ENCODE measurements at regions not wholly inside any gene's neighbourhood (a gene's known extent, or its start where the extent isn't known, plus 50 kb on each side); places are given as distances from the start of the nearest gene placed in this dataset.
"Not testable (repeated sequence)": the region's sequence is repeated elsewhere in the genome, so short reads cannot be mapped to it uniquely, and the experiment has no call there.

DNA sequence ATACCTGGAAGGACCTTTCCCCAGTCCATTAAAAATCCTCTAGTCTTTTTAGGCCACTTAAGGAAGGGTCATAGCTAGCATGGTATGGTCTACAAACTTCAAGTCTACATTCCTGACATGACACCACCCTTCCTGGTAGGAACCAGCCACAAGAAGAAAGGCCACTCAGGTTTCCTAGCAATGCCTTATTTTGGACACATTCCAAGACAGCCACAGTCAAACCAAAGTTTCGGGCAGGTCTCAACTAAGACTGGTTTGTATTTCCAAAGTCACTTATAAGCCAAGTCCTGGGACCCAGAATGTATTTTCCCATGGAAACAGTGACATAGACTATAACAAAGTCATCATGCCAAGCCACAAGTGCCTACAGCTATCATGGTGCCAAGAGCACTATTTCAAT is 50.6 kb upstream of the SLC44A3 start:
- DNase-seq = no peak

DNA sequence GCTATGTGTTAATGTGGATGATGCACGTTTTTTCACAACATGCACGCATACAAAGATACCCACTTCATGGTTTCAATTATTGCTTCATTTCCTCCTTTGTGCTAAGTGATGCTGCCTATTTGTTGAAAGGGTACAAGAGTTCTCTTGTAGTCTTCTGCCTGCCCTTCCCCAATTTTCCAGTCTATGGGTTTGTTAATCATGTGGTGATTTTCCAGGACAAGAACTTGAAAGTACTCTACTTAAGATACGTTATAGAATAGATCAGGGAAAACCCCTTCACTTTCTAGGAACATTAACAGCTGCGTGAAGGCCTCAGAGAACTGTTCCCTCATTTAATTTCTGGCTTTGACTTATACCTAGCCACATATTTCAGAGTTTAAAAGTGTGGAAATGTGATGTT is 52.1 kb upstream of the SLC44A3 start:
- DNase-seq = no peak

DNA sequence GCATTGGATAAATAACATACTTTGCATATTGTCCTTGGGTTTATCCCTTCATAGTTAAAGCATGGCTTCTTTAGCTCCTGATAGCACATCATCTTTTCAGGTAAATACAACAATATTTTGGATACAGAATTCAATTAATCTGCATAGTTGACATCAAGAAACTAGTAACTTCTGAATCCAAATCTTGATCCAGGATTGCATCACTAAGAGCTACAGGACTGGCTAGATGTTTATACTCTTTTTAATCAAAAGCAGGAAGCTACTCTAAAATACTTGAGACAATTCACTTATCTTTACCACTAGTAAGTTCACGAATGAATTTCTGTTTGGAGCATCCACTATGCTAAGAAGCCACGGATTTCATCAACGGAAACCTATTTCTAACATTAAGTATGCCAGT is 54.2 kb upstream of the SLC44A3 start:
- no peak for DNase-seq

DNA sequence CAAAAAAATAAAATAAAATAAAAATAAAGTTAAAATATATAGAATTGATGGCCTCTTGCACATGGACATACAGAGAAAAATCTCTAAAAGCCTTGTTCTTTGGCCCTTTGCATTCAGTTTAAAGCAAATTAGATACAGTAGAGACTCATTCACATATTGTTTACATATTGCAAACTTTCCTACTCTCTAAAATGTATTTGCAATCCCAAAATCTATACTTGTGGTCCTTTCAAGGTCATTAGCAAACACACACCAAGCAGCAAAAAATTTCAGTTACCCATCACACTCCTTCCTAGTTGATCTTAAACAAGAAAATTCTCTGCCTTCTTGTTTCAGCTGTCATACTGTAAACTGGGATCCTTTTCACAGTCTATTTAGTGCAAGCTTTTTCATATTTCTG is 61.0 kb upstream of the SLC44A3 start:
- no peak for DNase-seq

DNA sequence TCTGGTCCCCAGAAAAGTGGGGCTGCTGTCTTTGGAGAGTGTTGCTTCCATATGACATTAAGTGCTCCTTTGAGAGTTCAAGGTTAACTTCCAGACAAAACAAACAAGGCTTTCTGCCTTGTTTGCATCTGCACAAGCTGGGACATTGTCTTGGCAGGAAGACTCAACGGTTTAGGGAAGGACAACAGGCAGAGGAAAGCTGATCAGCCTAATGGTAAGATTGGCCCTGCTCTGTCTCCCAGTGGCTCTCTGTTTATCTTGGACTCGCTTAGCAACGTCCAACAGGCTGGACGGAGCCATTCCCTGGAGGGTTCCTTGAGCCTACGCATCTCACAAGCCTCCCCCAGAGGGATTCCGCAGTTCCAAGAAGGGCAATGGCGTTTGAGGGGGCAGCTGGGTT is 62.2 kb upstream of the SLC44A3 start:
- DNase-seq = no peak

DNA sequence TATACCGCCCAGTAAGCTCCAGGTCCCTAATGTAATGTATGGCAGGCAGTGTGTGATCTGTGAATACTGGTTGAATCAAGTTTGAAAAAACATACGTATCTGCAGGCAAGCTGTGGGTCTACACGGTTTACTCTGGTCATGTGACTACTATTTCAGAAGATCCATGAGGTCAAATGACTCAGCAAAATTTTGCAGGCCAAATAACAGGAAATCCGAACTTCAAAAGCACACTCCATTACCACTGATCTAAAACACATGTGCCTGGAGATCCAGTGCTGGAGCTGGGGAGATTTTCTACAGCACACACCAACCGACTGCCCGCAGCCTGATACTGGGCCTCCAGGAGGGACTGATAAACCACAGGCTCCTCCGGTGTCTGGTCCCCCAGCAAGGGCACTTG is 64.5 kb upstream of the SLC44A3 start:
- no peak for DNase-seq

DNA sequence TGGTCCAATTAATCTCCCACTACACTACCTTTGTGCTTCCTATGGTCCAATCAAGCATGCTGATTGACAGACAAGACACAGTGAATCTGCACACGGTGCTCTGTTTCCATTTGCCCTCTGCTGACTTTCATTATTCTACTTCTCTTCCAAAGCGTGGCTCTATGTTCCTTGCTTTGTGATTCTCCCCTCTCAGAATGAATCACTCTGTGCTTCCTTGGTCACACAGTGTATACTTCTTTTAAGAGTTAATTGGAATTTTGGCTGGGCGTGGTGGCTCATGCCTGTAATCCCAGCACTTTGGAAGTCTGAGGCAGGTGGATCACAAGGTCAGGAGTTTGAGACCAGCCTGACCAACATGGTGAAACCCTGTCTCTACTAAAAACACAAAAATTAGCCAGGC is 65.1 kb upstream of the SLC44A3 start:
- DNase-seq = not testable (repeated sequence)

DNA sequence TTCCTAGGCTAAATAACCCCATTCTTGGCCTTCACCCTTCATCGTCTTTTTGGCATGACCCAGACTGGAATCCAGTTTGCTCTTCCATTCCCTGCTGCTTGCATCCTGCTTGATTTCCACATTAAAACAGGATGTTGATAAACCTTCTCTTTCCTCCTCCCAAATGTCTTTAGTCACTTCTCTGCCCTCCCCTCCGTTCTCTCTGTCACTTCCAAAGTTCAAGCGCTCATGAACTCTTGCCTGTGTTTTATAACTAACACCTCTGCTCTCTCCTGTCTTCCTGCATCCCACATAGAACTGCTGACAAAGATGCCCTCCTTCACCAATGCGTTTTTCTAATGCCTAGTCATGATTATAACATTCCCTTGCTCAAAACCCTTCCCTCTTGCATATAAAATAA is 65.6 kb upstream of the SLC44A3 start:
- no peak for DNase-seq

DNA sequence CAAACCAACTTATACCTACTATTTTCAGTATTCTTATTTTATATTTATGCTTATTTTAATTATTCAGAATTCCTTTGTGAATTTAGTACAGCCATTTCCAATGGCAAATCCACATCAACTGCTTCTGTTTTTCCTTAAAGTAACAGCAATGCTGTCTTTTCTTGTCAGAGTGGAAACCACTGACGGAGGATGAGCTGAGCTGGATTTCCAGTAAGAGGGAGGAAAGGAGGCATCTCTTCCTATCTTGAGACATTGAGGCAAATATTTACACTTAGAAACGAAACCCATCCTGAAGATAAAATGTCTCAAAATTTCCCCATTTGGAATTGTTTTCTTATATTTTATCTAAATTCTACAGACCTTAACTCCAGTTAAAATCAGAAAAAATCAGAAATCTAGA is 66.1 kb upstream of the SLC44A3 start:
- no peak for DNase-seq

DNA sequence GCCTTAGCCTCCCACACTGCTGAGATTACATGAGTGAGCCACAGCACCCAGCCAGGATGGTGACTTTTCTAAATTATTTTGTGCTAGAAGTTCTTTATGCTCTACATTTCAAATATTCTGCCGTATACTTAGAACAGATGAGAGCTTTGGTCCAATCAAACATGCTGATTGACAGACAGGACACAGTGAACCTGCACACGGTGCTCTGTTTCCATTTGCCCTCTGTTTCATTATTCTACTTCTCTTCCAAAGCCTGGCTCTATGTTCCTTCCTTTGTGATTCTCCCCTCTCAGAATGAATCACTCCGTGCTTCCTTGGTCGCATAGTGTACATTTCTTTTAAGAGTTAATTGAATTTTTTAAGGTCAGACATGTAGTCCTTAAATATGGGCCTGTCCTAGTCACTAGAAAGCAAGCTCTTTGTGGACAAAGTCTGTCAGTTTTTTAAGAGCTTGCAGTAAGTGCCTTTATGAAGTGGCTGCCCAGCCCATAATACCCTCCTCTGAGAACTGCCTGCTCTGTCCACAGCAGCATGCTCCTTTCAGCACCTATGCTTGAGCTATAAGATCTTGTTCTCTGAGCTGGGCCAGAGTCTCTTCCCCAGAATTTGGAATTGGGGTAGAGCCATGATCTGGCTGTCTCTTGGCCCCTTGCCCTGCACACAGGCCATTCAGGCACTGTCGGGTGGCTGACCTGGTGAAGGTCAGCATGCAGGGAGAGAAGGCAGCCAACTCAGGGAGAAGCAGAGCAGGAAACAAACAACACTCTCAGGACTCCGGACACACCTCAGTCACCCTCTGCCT is 66.8 kb upstream of the SLC44A3 start:
- DNase-seq = no peak

DNA sequence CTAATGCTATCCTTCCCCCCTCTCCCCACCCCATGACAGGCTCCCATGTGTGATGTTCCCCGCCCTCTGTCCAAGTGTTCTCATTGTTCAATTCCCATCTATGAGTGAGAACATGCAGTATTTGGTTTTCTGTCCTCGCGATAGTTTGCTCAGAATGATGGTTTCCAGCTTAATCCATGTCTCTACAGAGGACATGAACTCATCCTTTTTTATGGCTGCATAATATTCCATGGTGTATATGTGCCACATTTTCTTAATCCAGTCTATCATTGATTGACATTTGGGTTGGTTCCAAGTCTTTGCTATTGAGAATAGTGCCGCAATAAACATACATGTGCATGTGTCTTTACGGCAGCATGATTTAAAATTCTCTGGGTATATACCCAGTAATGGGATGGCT is 68.7 kb upstream of the SLC44A3 start:
- DNase-seq = not testable (repeated sequence)

DNA sequence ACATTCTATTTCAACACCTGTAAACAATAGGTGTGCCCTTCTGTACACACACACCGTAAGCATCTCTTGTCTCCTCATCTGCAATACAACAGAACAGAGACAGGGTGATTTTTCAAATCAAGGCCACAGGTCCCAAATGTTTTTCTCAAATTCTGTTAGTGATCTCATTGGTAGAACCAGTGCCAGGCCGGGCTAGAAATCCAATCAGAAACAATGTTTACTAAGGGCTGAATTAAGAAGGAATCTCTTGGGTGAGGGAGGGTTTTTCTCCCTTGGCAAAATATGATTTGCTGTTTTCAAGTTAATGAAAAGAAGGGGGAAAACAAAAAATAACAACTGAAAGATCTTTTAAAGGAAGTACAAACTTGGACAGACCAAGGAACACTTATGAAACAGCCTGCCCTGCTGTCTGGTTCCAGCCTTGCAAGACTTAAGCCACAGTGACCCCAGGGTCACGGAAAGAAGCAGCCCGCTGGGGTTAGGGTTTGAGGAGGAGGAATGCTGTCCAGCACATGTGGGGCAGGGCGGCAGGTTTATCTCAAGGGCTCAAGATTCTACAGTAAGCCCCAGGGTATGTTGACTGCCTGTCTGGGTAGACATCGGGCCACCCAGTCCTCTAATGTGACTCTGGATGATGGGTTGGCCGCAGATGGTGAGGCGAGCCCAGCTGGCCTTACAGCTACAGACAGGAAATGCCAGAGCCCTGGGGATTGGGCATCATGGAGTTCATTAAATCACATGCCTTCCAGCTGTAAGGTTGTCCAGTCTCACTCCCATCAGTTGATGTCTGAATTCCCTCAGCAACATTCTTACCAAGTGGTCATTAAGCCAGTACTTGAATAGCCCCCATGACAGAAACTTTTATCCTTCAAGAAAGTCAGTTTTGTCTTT is 73.3 kb upstream of the SLC44A3 start:
- no peak for DNase-seq

DNA sequence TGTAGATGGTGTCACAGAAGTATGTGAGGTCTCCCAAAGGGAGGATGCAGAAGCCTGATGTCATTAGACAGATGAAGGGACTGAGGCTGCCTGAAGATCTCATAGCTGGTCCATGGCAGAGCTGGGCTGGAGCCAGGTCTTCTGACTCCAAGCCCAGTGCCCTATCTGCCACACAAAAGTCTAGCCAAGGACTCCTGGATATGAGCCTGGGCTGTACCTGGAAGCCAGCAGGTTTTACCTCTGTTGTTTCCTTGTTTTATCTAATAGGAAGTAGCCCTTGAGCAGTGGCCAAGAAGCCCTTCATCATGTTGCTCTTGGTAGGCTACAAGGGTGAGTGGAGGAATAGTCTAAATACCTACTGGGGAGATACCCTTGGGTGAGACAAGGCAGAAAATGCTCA is 74.4 kb upstream of the SLC44A3 start:
- DNase-seq = no peak

DNA sequence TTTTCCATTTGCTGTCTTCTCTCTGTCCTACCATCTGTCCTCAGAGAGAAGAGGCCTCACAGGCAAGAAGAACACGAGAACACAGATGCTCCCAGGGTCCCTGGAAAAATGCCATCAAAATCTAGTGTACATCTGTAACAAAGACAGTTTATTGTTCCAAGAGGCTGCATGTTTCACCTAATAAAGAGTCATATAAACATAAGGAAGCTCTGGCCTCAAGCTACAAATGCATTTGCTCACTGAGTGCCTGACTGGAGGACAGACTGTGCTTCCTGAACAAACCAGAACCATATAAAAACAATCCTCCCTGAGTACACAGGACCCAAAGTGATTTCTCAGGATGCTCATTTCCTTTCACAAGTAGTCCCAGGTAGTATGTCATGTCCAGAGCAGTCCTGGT is 76.3 kb upstream of the SLC44A3 start:
- no peak for DNase-seq

DNA sequence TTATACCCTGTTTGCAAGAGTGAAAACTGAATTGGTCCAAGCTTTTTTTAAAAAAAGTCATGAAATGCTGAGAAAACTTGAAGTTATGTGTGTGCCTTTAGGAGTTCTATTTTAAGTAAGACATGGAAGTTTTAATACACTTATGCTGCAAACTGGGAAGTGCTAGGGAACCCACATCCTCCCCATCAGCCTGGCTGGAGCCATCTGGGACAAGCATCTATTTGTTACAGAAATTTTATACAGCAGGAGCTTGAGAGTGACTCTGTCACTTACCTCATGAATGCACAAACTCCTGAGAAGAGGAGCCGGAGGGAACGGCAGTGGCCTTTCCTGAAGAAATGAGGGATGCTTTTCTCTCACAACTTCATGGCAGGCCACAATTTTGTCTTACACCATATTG is 78.2 kb upstream of the SLC44A3 start:
- DNase-seq = no peak

DNA sequence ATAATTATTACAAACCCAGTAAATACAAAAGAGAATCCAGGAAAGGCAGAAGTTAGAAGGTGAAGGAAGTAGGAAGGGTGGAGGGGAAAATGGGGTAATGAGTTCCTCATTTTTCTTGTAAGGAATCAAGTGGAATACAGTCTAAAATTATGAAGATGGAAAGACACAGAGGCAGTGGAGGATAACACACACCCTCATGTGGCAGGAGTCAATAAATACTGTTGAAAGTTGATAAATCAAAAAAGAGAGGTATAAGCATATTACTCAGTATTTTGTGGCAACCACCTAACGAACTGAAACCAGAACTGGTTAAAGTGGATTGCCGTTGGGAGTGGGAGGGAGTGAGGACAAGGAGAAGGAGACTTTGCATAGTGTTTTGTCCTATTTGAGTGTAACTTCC is 78.6 kb upstream of the SLC44A3 start:
- no peak for DNase-seq

DNA sequence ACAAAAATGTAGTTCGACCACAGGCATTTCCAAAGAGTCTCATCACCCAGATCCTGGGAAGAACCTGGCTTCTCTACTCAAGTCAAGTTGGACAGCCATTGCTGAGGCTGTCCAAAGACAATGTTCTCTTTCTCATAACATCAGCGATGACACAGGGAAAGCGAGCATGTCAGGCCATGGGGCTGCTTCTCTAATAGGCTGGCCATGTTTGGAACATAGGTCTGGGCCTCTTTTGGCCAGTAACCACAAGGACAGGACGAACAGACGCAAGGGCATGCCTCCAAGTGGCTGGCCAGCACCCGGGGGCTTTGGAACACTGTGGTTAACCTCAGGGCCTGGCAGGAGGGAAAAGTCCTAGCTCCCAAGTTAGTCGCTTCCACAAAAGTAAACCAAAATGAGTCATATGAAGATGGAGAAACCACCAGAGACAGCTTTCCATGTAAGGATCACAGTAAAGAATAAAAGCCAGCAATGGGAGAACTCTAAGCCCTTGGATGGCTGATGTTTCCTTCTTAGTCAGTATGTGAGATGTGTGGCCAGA is 80.6 kb upstream of the SLC44A3 start:
- DNase-seq = no peak

DNA sequence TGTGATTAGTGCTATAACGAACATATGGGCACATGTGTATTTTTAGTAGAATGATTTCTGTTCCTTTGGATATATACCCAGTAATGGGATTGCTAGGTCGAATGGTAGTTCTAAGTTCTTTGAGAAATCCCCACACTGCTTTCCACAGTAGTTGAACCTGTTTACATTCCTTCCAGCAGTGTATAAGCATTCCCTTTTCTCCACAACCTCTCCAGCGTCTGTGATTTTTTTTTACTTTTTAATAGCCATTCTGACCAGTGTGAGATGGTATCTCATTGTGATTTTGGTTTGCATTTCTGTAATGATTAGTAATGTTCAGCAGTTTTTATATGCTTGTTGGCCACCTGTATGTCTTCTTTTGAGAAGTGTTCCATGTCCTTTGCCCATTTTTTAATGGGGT is 81.8 kb upstream of the SLC44A3 start:
- no peak for DNase-seq

DNA sequence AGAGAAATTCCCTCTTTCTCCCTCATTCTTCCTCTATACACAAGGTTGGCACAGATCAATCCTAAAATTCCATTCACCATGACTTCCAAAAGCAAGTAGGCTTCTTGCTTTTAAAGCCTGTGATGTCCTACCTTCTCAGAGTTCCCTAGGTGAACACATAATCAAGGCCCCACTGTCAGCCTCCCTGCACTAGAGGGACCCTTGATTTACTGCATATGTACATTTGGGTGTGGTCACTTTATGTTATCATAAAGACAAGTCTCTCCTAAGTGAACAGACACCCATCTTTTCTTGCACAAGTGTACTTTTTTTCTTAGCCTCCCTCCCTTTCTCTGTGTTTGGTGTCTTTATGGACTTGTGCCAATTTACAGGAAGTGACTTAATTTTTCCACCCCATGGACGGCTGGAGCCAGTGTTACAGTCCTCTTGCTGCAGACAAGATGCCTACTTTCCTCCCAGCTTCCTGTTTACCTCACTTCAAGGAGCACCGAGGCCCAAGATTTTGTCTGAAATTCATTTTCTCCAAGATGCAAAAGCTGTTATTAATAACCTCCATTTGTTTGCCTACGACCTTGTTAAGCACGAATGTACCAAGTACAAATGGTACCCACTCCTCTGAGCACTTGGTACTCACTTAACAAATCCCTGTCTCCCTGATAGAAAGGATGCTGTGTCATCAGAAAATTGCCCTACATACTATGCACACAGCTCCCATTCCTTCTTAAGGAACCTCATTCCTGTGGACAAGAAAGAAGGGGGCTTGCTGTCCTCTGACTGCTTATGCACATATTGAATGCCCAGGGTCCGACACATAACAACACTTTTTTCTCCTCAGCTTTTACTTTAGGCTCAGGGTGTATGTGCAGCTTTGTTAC is 82.8 kb upstream of the SLC44A3 start:
- no peak for DNase-seq

DNA sequence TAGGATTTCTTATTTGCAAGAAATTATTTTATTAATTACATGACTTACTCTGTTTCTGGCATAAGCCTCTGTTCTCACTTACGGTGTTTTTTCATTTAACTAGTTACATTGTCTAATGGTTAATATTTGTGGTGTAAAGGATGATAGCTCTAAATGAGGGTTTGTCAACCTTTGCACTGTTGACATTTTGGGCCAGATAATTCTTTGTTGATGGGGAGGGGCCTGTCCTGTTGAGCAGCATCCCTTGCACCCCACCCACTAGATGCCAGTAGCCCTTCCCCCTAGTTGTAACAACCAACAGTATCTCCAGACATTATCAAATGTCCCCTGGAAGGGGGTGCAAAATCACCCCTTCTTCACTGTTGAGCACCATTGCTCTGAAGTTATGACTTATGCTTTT is 83.6 kb upstream of the SLC44A3 start:
- DNase-seq = no peak

DNA sequence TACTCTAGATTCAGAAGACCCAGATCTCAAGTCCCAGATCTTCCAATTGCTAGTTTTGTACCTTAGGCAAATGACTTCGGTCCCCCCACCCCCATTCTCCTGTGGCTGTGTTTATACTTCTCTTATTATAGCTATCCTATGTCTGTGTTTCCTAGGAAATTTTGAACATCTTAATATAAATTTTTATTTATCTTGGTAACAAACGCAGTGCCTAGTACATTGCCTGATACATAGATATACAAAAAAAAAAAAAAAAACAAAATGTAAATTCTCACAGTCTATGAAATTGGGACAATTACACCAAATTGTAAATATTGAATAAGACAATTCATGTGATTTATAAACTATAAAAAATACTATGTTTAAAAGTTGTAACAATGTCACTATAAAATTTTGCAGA is 84.1 kb upstream of the SLC44A3 start:
- DNase-seq = no peak

DNA sequence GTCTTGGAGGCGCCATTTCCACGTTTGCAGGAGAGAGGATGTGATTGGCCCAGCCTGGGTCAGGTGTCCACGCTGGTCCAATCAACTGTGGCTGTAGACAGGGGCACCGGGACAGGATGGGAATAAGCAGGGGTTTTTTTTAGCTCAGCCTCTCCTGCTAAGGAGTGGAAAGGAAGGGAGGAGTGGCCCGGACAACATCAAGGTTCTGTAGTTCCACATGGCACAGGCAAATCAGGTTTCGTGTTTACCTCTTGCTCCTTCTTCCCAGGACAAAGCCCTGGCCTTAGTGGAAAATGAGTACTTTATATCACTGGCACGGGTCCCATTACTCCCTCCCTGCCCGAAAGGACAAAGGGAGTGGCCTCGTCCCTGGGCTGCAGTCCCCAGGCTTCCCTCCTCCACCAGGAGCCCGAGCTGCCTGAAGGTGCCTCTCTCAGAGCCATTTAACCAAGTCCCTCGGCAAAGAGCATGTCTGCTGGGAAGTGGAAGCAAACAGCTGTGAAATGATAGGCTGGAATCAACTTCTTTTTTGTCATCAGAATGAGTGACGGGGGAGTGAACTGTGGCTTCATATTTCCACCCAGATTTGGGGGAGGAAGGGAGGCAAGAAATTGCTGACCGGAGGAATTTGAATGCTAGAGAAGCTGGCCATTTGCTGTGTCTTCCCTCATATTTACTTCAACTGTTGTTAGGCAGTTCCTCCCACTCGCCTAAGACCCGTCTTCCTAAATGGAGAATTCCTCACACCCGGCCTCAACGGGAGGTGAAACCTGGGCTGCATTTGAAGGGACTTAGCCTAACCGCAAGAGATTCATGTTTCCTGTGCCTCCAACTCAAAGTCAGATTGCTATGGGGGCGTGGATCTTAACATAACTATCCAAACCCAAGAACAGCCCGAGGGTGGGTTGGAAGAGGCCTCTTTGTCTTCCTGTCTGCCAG is 84.9 kb upstream of the SLC44A3 start:
- DNase-seq = no peak
